ENCODE measurements at regions not wholly inside any gene's neighbourhood (a gene's known extent, or its start where the extent isn't known, plus 50 kb on each side); places are given as distances from the start of the nearest gene placed in this dataset.

- no peak overlapping the region for H3K4me3 ChIP-seq
- intact Hi-C loops (cut with DNase I; ENCODE audit: low total_unique reads): no loop called here
- DNase-seq: no peak
- TF ChIP-seq POLR2A (IDR thresholded peaks at IDR 0.05) (no peak), CTCF (IDR thresholded peaks at IDR 0.05) (no peak)
- WGBS, 2 donors: 82 to 83% methylated on average over 1 of the region's 1 CpG
- H3K27ac ChIP-seq: no peak overlapping the region
- no peaks in the 10 kb centered on the region for H3K4me1 ChIP-seq
- H3K36me3 ChIP-seq (ENCODE audit: low read depth, missing control alignments): no peaks in the 10 kb centered on the region
- no peaks in the 10 kb centered on the region for H3K9me3 ChIP-seq
- H3K27me3 ChIP-seq: no peaks in the 10 kb centered on the region
Measured at GRCh38 chrX:137746289-137746688, 180.4 kb downstream of the ZIC3 start.

- TF ChIP-seq CTCF (IDR thresholded peaks at IDR 0.05) (no peak), POLR2A (IDR thresholded peaks at IDR 0.05) (no peak)
- 39 to 41% methylated on average over 14 of the region's 14 CpGs for WGBS, 2 donors
- DNase-seq: no peak
Measured at GRCh38 chrX:137747244-137748043, 181.5 kb downstream of the ZIC3 start.

GRCh38 chrX:137748827-137749226, 182.9 kb downstream of the ZIC3 start:
- Histone ChIP-seq H3K4me1 (no peaks in the 10 kb centered on the region), H3K27ac (no peak overlapping the region), H3K27me3 (no peaks in the 10 kb centered on the region), H3K9me3 (no peaks in the 10 kb centered on the region), H3K36me3 (ENCODE audit: low read depth, missing control alignments) (no peaks in the 10 kb centered on the region), H3K4me3 (no peak overlapping the region)
- intact Hi-C loops (cut with DNase I; ENCODE audit: low total_unique reads): no loop called here
- no peak for DNase-seq
- TF ChIP-seq POLR2A (IDR thresholded peaks at IDR 0.05) (no peak), CTCF (IDR thresholded peaks at IDR 0.05) (no peak)
- 43 to 68% methylated on average over 7 of the region's 7 CpGs for WGBS, 2 donors

More at GRCh38 chrX:137747244-137748043, 181.5 kb downstream of the ZIC3 start:
- intact Hi-C loops (cut with DNase I; ENCODE audit: low total_unique reads): no loop called here
- no peak overlapping the region for H3K27ac ChIP-seq
- H3K4me3 ChIP-seq: no peak overlapping the region
- no peaks in the 10 kb centered on the region for H3K9me3 ChIP-seq
- H3K36me3 ChIP-seq (ENCODE audit: low read depth, missing control alignments): no peaks in the 10 kb centered on the region
- no peaks in the 10 kb centered on the region for H3K4me1 ChIP-seq
- H3K27me3 ChIP-seq: no peaks in the 10 kb centered on the region

- intact Hi-C loops (cut with DNase I; ENCODE audit: low total_unique reads): no loop called here
- Histone ChIP-seq H3K9me3 (no peaks in the 10 kb centered on the region), H3K36me3 (ENCODE audit: low read depth, missing control alignments) (no peaks in the 10 kb centered on the region), H3K4me3 (no peak overlapping the region), H3K27me3 (no peaks in the 10 kb centered on the region), H3K4me1 (no peaks in the 10 kb centered on the region), H3K27ac (no peak overlapping the region)
- TF ChIP-seq POLR2A (IDR thresholded peaks at IDR 0.05) (no peak), CTCF (IDR thresholded peaks at IDR 0.05) (no peak)
- WGBS, 2 donors: 18 to 19% methylated on average over 3 of the region's 3 CpGs
- DNase-seq: no peak
Measured at GRCh38 chrX:137749246-137749645, 183.3 kb downstream of the ZIC3 start.

GRCh38 chrX:137771537-137771936, 205.6 kb downstream of the ZIC3 start:
- H3K36me3 ChIP-seq (ENCODE audit: low read depth, missing control alignments): no peaks in the 10 kb centered on the region
- intact Hi-C loops (cut with DNase I; ENCODE audit: low total_unique reads): no loop called here
- no peaks in the 10 kb centered on the region for H3K27me3 ChIP-seq
- H3K4me3 ChIP-seq: no peak overlapping the region
- H3K4me1 ChIP-seq: no peaks in the 10 kb centered on the region
- 44% methylated on average over 2 of the region's 2 CpGs for WGBS, 2 donors
- no peak overlapping the region for H3K27ac ChIP-seq
- no peak for TF ChIP-seq POLR2A (IDR thresholded peaks at IDR 0.05)
- no peak for TF ChIP-seq CTCF (IDR thresholded peaks at IDR 0.05)
- no peak for DNase-seq
- no peaks in the 10 kb centered on the region for H3K9me3 ChIP-seq
